ENCODE measurements at regions not wholly inside any gene's neighbourhood (a gene's known extent, or its start where the extent isn't known, plus 50 kb on each side); places are given as distances from the start of the nearest gene placed in this dataset.

- TF ChIP-seq CTCF (conservative IDR thresholded peaks at IDR 0.05; ENCODE audit: low read depth, low read length) = no peak
- TF ChIP-seq CEBPB (IDR thresholded peaks at IDR 0.05; ENCODE audit: low read depth, low read length) = no peak
- TF ChIP-seq POLR2A (IDR thresholded peaks at IDR 0.05; ENCODE audit: low read depth, low read length) = no peak
- no peak for TF ChIP-seq FOS (IDR thresholded peaks at IDR 0.05; ENCODE audit: low read depth, low read length)
- TF ChIP-seq RAD21 (IDR thresholded peaks at IDR 0.05; ENCODE audit: low read length) = no peak
- no peak for TF ChIP-seq BHLHE40 (IDR thresholded peaks at IDR 0.05; ENCODE audit: low read depth, low read length)
Observed at GRCh38 chr2:186927185-186927866, 78.4 kb upstream of the ZSWIM2 start.
